Peyer's patch (tissue), 4 donors: ENCODE measurements at regions not wholly inside any gene's neighbourhood (a gene's known extent, or its start where the extent isn't known, plus 50 kb on each side); places are given as distances from the start of the nearest gene placed in this dataset.

Source experiments
- CTCF ChIP-seq, 6 experiments: fragments of 450-650 bp in 4 of 6; fragments of 200-600 bp in 2 of 6; sonication (generic) in 1 of 6; IDR thresholded peaks; one replicate each; pipeline ENCODE4 v1.5.1; 2017 to 2019; ENCODE audit warnings: antibody characterized with exemption in 6 of 6, mild to moderate bottlenecking in 3 of 6, moderate library complexity in 1 of 6
- POLR2A ChIP-seq, 2 donors: fragments of 450-650 bp; IDR thresholded peaks; one replicate each; pipeline ENCODE4 v1.5.1; 2017; ENCODE audit warnings: antibody characterized with exemption in 2 of 2, mild to moderate bottlenecking in 2 of 2, moderate library complexity in 2 of 2

- TF ChIP-seq CTCF (IDR thresholded peaks at IDR 0.05) (no peak), POLR2A (IDR thresholded peaks at IDR 0.05) (no peak)
These were observed 59.6 kb upstream of the CREB1 start for GRCh38 chr2:207469943-207470729.
